Cardiac muscle cell (in vitro differentiated cells and primary cell): ENCODE measurements at regions not wholly inside any gene's neighbourhood (a gene's known extent, or its start where the extent isn't known, plus 50 kb on each side); places are given as distances from the start of the nearest gene placed in this dataset.

ENCODE experiments used
- DNase-seq, 2 donors: peaks; one replicate each; pipeline versions ENCODE4 v3.0.0 to v3.0.0-alpha.2; 2010 to 2017; ENCODE audit warnings: low read depth in 1 of 2, low spot score in 1 of 2
- H3K27ac ChIP-seq: fragments of 200-600 bp; sonication (generic); 2 replicates; pipeline ENCODE4 v1.5.1; 2016
- H3K27me3 ChIP-seq: fragments of 200-600 bp; sonication (generic); 2 replicates; pipeline ENCODE4 v1.6.0; 2016; ENCODE audit warnings: control low read depth
- H3K36me3 ChIP-seq: fragments of 200-600 bp; sonication (generic); 2 replicates; pipeline ENCODE4 v1.5.1; 2016; ENCODE audit warnings: control low read depth
- H3K4me1 ChIP-seq: fragments of 200-600 bp; sonication (generic); 2 replicates; pipeline ENCODE4 v1.8.1; 2017; ENCODE audit warnings: low read depth, mild to moderate bottlenecking, mixed run types
- H3K4me3 ChIP-seq: fragments of 200-600 bp; sonication (generic); 2 replicates; pipeline ENCODE4 v1.5.1; 2016; ENCODE audit warnings: mild to moderate bottlenecking
- H3K9me3 ChIP-seq: fragments of 200-600 bp; sonication (generic); 2 replicates; pipeline ENCODE4 v1.5.1; 2017; ENCODE audit warnings: low read depth, mild to moderate bottlenecking, control low read depth
- CTCF ChIP-seq: IDR thresholded peaks from 2 replicates; pipeline ENCODE4 v1.5.1; 2012; ENCODE audit warnings: low read depth, mild to moderate bottlenecking, low read length

- no peaks in the 10 kb centered on the region for H3K4me1 ChIP-seq
- peak; percentile 47 to 66 for DNase-seq
- peak; percentile 53 for TF ChIP-seq CTCF
- H3K9me3 ChIP-seq, result no peaks in the 10 kb centered on the region
- H3K27me3 ChIP-seq, result peaks cover 32% of the 10 kb centered on the region
- H3K27ac ChIP-seq, result no peak overlapping the region
- no peaks in the 10 kb centered on the region for H3K36me3 ChIP-seq
- H3K4me3 ChIP-seq, result peak overlapping the region; percentile 15
Measured at GRCh38 chr17:64773836-64774761, 112.0 kb upstream of the SMURF2 start.

- Histone ChIP-seq H3K9me3 (no peaks in the 10 kb centered on the region), H3K27me3 (peaks cover 26% of the 10 kb centered on the region), H3K27ac (no peak overlapping the region), H3K36me3 (no peaks in the 10 kb centered on the region), H3K4me3 (no peak overlapping the region), H3K4me1 (no peaks in the 10 kb centered on the region)
- no peak for DNase-seq
- TF ChIP-seq CTCF, result no peak
Measured at GRCh38 chr17:64773386-64773835, 111.3 kb upstream of the SMURF2 start.

- DNase-seq, result no peak
- Histone ChIP-seq H3K9me3 (no peaks in the 10 kb centered on the region), H3K36me3 (no peaks in the 10 kb centered on the region), H3K4me3 (no peak overlapping the region), H3K4me1 (no peaks in the 10 kb centered on the region), H3K27ac (no peak overlapping the region), H3K27me3 (peaks cover 20% of the 10 kb centered on the region)
- no peak for TF ChIP-seq CTCF
Measured at GRCh38 chr17:64772845-64773299, 110.8 kb upstream of the SMURF2 start.

GRCh38 chr17:64771980-64772844 is 110.1 kb upstream of the SMURF2 start:
- Histone ChIP-seq H3K4me3 (no peak overlapping the region), H3K27ac (no peak overlapping the region), H3K36me3 (no peaks in the 10 kb centered on the region), H3K27me3 (peaks cover 14% of the 10 kb centered on the region), H3K9me3 (no peaks in the 10 kb centered on the region), H3K4me1 (no peaks in the 10 kb centered on the region)
- DNase-seq, result no peak
- TF ChIP-seq CTCF, result no peak

- H3K4me1 ChIP-seq, result peaks cover 5% of the 10 kb centered on the region
- no peaks in the 10 kb centered on the region for H3K36me3 ChIP-seq
- DNase-seq, result no peak
- H3K27ac ChIP-seq, result no peak overlapping the region
- H3K27me3 ChIP-seq, result no peaks in the 10 kb centered on the region
- H3K4me3 ChIP-seq, result no peak overlapping the region
- no peaks in the 10 kb centered on the region for H3K9me3 ChIP-seq
- no peak for TF ChIP-seq CTCF
Measured at GRCh38 chr17:64769712-64770111, 107.6 kb upstream of the SMURF2 start.
